B cell (primary cell): ENCODE measurements at regions not wholly inside any gene's neighbourhood (a gene's known extent, or its start where the extent isn't known, plus 50 kb on each side); places are given as distances from the start of the nearest gene placed in this dataset.

ENCODE experiments used
- EZH2 ChIP-seq: IDR thresholded peaks from 2 replicates; pipeline ENCODE4 v1.6.1; 2012; ENCODE audit warnings: borderline replicate concordance, low read depth, mild to moderate bottlenecking, moderate library complexity, low read length; ENCODE audit not compliant: insufficient read depth, poor library complexity, severe bottlenecking
- TF ChIP-seq, protein P1 (sequence below): fragments of 200-600 bp; IDR thresholded peaks from one replicate; pipeline ENCODE4 v1.8.0; 2022; ENCODE audit warnings: antibody characterized with exemption, mild to moderate bottlenecking

DNA sequence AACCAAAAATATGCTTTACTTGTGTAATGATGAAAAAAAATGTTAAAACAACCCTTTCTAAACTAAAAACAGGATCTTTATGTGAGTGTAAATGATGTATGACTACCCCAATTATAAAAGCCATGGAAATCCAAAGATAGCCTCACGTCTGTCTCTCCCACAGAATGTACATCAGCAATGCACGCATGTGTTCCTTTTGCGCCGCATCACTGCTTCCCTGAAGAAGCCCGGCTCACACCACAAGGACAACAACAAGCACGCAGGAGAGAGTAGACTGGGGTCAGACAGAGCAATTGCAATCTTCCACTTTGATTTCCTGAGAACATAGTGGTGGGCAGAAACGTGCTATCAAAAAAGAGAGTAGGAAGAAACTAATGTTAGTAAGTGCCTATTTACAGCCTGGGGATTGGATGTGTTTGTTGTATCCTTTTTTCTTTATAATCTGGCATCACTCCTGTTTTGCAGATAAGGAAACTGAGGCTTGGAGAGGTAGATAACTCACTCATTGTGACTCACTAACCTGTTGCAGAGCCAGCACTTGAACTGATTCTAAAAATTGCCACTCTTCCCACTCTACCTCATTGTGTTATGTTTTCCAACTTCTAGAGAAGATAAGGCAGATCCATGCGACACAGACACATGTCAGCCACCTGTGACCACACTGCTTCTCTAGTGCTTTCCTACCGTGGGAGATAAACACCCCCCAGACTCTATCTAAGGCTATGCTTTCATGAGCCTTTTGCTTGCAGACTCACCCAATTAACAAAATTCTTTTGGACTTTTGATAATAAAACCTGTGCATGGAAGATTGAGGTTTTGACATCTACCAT, 60.1 kb downstream of the MAP10 start:
- TF ChIP-seq, protein P1, sequence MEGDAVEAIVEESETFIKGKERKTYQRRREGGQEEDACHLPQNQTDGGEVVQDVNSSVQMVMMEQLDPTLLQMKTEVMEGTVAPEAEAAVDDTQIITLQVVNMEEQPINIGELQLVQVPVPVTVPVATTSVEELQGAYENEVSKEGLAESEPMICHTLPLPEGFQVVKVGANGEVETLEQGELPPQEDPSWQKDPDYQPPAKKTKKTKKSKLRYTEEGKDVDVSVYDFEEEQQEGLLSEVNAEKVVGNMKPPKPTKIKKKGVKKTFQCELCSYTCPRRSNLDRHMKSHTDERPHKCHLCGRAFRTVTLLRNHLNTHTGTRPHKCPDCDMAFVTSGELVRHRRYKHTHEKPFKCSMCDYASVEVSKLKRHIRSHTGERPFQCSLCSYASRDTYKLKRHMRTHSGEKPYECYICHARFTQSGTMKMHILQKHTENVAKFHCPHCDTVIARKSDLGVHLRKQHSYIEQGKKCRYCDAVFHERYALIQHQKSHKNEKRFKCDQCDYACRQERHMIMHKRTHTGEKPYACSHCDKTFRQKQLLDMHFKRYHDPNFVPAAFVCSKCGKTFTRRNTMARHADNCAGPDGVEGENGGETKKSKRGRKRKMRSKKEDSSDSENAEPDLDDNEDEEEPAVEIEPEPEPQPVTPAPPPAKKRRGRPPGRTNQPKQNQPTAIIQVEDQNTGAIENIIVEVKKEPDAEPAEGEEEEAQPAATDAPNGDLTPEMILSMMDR = no peak
- no peak for TF ChIP-seq EZH2
